ENCODE measurements at regions not wholly inside any gene's neighbourhood (a gene's known extent, or its start where the extent isn't known, plus 50 kb on each side); places are given as distances from the start of the nearest gene placed in this dataset.

- TF ChIP-seq POLR2A (IDR thresholded peaks at IDR 0.05; ENCODE audit: low read depth) (no peak), CTCF (IDR thresholded peaks at IDR 0.05) (no peak), POLR2AphosphoS5 (IDR thresholded peaks at IDR 0.05) (no peak)
These were observed 663.1 kb downstream of the SH2D4B start for GRCh38 chr10:81200801-81201200.

Measured in esophagus muscularis mucosa (tissue), 3 donors.